ENCODE measurements at regions not wholly inside any gene's neighbourhood (a gene's known extent, or its start where the extent isn't known, plus 50 kb on each side); places are given as distances from the start of the nearest gene placed in this dataset.
"Not testable (repeated sequence)": the region's sequence is repeated elsewhere in the genome, so short reads cannot be mapped to it uniquely, and the experiment has no call there.

DNA sequence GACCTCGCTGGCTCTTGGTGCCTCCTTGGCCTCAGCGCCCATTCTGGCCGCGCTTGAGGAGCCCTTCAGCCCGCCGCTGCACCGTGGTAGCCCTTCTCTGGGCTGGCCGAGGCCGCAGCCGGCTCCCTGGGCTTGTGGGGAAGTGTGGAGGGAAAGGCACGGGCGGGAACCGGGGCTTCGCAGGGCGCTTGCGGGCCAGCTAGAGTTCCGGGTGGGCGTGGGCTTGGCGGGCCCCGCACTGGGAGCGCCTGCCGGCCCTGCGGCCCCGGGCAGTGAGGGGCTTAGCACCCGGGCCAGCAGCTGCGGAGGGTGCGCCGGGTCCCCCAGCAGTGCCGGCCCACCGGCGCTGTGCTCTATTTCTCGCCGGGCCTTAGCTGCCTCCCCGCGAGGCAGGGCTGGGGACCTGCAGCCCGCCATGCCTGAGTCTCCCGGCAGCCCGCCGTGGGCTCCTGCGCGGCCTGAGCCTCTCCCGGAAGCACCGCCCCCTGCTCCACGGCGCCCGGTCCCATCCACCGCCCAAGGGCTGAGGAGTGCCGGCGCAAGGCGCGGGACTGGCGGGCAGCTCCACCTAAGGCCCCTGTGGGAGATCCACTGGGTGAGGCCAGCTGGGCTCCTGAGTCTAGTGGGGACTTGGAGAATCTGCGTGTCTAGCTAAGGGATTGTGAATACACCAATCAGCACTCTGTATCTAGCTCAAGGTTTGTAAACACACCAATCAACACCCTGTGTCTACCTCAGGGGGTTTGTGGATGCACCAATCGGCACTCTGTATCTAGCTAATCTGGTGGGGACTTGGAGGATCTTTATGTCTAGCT is 141.1 kb downstream of the SLCO4C1 start:
- peak; percentile 3 for DNase-seq

DNA sequence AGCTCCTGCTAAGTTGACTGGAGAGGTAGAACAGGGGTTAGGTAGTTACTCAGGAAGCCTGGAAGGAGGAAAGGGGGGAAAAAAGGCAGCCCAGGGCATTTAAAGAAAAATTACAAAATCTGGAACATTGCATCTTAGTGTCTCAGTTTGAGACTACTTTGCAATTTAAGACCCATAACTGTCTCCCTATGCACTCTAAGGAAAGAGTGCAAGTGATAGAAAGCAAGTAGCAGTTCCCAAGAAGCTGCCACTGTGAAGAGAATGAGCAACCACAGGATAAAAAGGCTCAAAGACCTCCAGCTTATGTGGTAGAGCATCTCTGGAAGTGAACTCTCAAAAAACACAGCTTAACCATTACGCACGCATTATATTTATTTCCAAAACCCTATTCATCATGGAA is 141.8 kb downstream of the SLCO4C1 start:
- DNase-seq = no peak

DNA sequence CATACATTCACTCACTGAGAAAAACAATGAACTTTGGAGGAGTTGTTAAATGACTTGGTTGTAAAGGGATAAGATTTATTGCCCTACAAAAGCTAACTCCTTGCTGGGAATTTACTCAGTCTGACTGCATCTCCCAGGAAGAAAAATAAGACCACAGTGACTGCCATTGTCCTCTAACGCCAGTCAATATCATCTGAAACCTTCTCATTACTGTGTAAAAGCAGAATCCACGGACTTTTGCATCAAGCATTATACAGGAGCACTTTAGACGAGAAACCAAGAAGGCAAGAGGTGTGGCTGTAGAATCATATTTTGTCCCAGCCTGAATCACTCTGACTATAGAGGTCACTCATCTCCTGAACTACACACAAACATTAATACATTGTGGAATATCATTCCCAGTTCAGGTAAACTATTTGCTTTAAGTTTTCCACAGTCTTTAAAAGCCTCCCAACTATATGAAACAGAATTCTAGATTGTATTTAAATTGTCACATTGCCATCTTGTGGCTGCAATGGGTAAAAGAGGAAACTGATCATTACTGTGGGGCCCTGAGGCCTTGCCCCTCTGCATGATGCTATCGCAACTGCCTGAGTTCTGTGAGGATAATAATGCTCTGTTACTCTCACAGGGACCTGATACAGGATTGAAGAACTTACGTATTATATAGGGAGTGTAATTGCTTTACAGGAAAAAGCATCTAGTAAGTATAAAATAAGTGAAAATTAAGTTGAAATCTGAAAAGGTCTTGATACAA is 142.9 kb downstream of the SLCO4C1 start:
- no peak for DNase-seq

DNA sequence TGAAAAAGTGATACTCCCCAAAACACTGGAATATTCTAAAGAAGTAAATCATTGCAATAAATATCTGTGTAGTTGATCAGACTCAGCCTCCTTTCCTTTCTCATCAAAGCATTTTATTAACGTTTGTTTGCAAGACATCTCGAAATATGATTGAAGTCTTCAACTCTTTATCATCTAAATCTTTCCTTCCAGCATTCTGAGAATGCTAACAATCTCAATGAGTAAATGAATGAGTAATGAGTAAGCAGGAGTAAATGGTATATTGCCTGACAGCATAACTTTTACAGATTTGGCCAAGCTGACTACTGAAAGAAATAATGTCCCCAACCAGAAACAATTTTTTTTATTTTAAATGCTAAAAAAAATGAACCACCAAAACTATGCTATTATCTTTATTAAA is 157.1 kb downstream of the SLCO4C1 start:
- no peak for DNase-seq

DNA sequence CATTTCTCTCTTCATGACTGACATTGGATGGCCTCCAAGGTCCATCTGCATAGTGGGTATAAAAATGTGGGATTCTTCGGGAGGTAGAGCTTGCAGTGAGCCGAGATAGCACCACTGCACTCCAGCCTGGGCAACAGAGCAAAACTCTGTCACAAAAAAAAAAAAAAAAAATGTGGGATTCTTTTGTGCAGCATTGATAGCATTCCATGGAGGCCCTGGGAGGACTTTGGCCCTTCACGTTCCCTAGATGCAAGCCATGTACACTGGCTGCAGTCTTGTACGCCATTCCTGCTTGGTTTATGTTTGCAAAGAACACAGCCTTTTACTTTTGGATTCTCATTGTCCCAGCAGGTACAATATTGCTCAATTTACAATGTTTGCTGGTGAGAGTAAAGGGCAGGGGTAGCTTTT is 157.8 kb downstream of the SLCO4C1 start:
- no peak for DNase-seq

DNA sequence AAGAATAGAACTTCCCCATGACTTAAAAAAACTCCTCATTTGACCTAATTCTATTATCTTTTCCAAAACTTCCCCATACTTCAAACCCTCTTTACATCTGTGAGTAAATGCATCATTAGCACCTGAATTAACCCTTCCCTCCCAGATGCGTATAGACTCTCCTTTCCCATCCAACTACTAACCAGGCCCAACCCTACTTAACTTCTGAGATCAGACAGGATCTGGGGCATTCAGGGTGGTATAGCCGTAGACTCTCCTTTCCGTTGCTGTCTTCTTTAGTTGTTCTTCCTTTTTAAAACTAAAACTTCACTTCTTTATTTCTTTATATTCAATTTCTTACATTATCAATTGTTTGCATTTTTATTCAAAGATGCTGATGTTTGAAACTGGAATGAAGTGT is 165.2 kb downstream of the SLCO4C1 start:
- DNase-seq = no peak

DNA sequence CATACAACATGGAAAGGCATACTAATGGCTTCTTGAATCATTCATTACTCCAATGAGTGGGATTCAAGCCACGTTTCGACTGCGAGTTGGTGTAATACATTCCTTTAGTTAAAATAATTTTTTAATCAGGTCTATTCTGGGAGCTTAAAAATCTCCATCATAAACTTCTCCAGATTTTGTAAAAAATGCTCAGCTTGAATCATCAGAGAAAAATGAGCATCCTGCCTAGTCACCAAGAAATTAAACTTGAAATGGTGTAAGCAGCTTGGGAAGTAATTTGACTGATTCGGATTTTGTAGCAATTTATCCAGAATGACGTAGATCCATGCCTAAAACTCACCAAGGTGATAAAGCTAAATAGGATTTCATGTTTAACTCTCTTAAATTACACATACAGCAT is 165.7 kb downstream of the SLCO4C1 start:
- DNase-seq = no peak

DNA sequence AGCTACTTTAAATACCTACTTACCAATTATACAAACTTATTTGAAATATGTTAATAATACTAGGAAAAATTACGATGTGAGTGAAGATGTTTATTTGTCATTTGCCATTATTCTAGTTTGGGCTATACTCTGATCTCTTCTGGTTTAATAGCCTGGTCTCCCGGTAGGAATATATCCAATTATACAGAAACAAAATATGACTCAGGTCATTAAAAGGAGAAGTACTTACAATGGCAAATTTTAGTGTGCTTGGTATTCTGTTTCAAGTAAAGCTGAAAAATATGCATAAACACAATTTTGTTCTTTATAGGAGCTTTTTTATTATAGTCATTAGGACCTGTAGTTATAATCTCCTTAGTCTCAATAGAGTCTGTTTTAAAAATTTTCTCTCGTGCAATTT is 176.8 kb downstream of the SLCO4C1 start:
- DNase-seq = no peak

DNA sequence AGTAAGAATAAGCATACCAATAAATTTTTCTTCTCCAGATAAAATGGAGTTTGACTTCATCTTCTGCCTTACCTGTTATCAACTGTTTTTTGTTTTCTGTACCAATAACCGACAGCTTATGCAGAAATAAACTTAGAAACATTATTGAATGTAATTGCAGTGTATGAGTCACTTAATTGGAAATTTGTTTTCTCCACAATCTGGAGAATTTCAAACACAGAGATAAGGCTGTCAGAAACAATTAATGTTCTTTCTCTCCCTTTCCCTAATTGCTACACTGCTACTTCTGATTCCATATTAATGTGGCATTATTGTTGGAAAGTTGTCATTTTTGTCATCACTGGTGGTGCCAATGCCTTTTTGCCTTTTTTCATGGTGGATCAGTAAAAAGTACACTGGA is 180.3 kb downstream of the SLCO4C1 start:
- DNase-seq = no peak

DNA sequence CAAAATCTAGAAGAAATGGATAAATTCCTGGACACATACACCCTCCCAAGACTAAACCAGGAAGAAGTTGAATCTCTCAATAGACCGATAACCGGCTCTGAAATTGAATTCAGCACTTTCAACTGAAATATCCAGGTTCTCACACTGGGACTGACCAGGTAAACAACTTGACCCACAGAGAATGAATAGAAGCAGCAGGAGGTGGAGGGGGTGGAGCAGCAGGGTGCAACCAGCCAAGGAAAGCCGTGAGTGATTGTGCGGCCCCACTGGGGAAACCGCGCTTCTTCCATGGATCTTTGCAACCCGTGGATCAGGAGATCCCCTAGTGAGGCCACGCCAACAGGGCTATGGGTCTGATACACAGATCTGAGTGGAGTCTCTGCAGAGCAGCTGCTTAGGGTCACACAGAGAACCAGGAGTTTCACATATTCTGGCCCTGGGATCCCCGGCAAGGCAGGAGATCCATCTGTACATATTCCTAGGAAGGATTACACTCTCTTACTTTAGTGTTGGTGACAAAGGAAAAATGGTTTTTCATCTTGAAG is 181.5 kb downstream of the SLCO4C1 start:
- DNase-seq = no peak

DNA sequence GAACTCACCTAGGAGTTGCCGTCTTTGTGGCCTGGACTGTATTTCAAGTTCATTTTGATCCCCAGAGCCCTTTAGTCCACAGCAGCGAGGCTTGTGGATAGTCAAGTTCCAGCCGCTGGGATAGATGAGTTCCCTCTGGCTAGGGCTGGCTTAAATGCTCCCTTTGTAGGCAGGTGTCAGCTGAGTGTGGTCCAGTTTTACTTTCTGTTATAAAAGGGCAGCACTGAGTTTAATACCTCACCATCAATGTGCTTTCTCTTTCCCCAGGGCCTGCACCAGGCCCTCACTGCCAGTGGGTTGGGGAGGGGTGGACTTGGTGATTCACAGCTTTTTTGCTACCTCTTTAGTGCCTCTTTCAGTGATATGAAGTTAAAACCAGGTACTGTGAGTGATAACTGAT is 188.2 kb downstream of the SLCO4C1 start:
- no peak for DNase-seq

DNA sequence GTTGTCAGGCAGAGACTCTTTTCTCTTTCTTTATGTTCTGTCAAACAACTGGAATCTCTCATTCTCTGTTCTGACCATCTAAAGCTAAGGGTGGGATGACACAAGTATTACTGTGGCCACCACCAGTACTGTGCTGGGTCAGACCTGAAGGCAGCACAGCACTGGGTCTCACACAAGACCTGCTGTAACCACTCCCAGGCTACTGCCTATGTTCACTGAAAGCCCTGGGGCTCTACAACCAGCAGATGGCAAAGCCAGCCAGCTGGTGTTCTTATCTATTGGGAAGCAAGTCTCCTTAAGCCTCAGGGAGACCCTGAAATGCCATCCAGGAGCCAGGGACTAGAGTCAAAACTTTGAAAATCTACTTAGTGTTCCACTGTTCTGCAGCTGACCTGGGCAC is 189.5 kb downstream of the SLCO4C1 start:
- no peak for DNase-seq

DNA sequence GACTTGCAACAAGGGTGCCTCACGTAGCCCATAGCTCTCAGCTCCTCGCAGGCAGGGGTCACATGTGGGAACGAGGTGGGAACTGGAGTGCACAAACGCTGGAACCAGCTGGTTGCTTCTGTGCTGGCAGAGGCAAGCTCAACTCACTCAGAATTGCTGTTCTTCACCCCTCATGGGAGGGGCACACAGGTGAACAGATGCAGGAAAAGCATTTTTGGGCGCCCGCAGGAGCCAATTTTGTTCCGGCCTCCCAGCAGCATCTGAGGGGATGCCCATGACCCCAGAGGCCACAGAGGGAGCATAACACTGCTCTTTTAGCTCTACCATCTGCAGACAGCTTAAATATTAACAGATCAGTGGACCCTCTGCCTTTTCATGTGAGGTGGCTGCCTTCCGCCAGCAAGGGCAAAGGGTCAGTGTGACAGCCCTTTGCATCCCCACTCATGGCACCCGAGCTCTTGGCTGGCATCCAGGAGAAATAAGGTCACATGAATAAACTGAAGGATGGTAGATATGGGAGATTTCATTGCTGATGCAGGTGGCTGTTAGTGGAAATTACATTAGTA is 196.2 kb downstream of the SLCO4C1 start:
- no peak for DNase-seq

DNA sequence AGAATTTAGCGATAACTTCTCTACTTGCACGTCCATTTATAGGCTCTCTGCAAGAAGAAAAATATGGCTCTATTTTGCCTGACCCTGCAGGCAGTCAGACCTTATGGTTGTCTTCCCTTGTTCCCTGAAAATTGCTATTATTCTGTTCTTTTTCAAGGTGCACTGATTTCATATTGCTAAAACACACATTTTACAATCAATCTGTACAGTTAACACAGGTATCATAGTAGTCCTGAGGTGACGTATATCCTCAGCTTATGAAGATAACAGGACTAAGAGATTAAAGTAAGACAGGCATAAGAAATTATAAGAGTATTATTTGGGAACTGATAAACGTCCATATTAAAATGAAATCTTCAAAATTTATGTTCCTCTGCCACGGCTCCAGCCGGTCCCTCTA is 197.0 kb downstream of the SLCO4C1 start:
- DNase-seq = not testable (repeated sequence)

DNA sequence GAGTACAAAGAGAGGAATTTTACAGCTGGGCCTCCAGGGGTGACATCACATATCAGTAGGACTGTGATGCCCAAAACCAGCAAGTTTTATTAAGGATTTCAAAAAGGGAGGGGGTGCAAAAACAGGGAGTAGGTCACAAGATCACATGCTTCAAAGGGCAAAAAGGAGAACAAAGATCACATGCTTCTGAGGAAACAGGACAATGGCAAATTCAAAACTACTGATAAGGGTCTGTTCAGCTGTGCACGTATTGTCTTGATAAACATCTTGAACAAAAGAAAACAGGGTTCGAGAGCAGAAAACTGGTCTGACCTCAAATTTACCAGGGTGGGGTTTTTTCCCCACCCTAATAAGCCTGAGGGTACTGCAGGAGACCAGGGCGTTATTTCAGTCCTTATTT is 197.5 kb downstream of the SLCO4C1 start:
- not testable (repeated sequence) for DNase-seq

DNA sequence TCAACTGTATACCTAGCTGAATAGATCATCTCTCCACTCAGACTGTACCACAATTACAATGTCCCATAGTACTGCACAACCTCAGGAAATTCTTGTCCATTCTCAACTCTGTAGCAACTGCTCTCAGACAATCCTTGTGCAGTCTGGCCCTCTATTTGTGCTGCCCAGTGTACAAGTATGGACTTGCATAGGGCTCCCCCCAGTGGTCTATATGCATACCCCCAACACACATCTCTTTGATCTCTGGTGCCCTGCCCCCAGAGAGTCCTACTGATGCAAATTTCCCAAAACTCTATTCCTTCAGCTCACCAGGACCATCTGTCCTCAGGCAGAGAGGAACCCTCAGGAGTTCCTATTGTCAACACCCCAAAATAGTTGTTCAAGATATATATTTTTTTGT is 205.3 kb downstream of the SLCO4C1 start:
- DNase-seq = no peak

DNA sequence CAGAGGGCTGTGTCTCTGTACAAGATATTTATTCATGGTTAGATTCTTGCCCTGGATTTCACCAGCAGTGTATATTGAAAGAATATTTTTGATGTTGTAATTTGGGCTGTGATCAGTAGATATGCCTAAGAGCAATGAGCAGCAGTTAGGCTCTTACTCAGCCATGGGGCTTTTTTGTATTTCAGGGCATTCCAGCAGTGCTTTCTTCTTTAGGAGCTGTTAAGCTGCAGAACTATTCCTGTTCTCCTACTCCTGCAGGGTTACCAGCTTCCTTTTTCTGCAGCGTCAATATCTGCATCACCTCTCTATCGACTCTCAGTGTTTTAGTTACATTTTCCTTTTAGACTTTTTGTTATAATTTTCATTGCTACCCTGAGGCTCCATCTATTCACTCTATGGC is 206.2 kb downstream of the SLCO4C1 start:
- DNase-seq = no peak

DNA sequence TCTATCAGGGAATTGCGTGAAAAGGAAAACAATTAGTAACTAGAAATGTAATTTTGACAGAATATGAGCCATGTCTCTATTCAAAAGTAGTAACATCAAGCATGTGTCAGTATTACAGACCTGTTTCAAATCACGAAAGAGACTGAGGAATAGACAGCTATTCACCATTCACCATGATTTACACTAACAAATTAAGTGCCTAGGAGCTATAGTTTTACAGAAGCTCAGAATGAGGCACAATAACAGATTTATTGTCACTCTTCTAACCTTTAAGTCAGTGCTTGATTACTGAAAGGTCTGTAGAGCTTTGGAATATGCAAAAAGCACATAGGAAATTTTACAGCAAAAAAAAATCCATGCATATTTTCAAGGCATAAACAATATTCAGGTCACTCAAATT is 208.2 kb downstream of the SLCO4C1 start:
- DNase-seq = no peak

DNA sequence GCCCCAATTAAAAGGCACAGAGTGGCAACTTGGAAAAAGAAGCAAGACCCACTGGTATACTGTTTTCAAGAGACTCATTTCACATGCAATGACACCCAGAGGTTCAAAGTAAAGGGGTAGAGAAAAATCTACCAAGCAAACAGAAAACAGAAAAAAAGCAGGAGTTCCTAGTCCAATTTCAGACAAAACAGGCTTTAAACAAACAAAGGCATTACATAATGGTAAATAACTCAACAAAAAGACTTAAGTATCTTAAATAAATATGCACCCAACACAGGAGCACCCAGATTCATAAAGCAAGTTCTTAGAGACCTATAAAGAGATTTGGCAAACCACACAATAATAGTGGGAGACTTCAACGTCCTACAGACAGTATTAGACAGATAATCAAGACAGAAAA is 215.8 kb downstream of the SLCO4C1 start:
- DNase-seq = no peak

DNA sequence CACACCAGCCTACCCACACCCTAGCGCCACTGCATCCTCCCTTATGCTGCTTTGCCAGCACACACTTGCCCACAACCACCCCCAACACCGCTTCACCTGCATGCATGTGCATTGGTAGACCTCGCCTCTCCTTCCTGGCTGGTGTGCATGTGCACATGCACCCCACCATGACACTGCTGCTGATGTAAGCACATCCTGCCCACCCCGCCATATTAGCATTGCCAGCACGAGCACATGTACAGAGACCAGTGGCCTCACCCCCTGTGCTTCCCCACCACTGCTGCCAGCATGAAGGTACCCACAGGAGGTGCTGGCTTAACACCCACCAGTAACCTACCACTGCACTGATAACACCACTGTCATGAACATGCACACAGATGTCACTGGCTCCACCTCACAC is 218.2 kb downstream of the SLCO4C1 start:
- no peak for DNase-seq

DNA sequence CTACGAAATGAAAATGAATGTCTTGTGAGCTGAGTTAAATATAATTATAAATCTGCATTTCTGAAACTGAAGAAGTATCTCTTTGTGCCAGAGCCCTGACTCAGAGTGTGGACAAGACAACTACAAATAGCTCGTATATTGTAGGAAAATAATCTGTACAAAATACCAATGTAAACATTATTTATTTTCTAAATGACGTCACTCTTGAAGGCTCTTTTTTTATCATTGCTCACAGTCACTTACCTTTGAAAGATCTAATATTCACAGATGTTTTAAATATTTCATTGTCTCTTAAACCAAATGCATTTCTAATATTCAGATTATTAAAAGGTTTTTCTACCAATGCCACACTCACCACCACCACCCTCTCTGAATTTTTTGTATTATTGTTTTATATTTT is 226.1 kb downstream of the SLCO4C1 start:
- no peak for DNase-seq

DNA sequence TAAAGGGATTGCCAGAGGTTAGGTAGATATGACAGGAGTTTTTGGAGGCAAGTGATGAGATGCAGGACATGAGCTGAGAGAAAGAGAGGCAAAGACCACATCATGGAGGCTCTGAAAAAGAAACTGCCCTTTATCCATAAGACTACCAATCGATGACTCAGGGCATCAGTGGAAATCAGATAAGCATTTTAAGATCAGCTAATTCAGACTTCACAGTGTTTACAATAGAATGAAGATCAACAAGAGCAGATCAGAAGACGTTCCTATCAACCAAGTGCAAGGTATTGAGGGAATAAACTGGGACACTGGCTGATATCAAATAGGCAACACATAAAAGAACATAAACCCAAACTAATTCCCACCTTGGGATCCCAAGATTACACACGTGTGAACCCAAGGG is 227.2 kb downstream of the SLCO4C1 start:
- DNase-seq = no peak

DNA sequence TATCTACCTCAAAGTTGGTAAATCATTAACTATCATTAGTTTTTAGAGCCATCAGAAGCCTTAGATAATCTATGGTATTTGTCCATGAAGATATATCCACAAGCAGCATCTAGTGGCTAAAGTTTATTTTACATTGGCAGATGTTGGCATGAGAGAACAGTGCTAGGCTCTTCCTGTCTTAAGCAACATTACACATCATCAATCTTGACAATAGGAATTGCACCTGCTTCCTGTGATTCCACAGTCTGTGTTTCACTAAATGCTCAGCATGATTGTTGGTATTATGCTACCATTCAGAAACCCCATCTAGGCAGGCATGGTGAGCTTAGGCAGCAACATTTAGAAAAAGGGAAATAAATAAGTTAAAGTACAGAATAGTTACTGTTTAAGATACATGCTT is 246.6 kb downstream of the SLCO4C1 start:
- no peak for DNase-seq

DNA sequence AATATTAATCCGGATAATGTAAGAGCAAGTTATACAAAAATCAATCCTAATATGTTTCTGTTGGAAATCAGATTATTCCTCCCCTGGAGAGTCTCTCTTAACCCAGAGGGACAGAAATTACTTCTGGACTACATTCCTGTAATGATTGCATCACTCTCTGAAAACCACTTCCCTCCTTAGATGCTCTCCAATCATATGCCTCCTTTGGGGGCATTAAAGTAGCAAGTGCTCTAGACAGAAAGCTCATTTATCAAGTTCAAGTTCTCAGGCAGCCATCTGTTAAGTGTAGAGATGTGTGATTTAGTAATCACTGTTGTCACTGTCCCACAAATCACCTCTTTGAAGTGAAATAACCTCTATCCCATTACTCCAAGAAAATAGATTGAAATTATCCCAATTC is 247.1 kb downstream of the SLCO4C1 start:
- DNase-seq = no peak

Measured in CD4-positive, alpha-beta T cell treated with Interleukin-10 for 1 hour (primary cell).